HG03457 (cell line): ENCODE measurements at regions not wholly inside any gene's neighbourhood (a gene's known extent, or its start where the extent isn't known, plus 50 kb on each side); places are given as distances from the start of the nearest gene placed in this dataset.

Experiments used
- ATAC-seq: cut with Tn5 transposase; IDR thresholded peaks from one replicate; pipeline ENCODE4 v1.9.1; 2021; ENCODE audit warnings: moderate number of reproducible peaks; ENCODE audit not compliant: unreplicated experiment

- ATAC-seq = no peak
Measured at GRCh38 chr1:118364882-118365281, 179.9 kb upstream of the SPAG17 start.

- no peak for ATAC-seq
Measured at GRCh38 chr1:118363396-118363795, 178.4 kb upstream of the SPAG17 start.

GRCh38 chr1:118360817-118361216, 175.8 kb upstream of the SPAG17 start:
- ATAC-seq = no peak

GRCh38 chr1:118346936-118347335, 161.9 kb upstream of the SPAG17 start:
- no peak for ATAC-seq

- no peak for ATAC-seq
Measured at GRCh38 chr1:118340928-118341910, 156.2 kb upstream of the SPAG17 start.

GRCh38 chr1:118339400-118340124, 154.5 kb upstream of the SPAG17 start:
- ATAC-seq = no peak

GRCh38 chr1:118338936-118339335, 153.9 kb upstream of the SPAG17 start:
- ATAC-seq = no peak

- ATAC-seq = no peak
Measured at GRCh38 chr1:118337346-118337745, 152.3 kb upstream of the SPAG17 start.

GRCh38 chr1:118335331-118335732, 150.3 kb upstream of the SPAG17 start:
- peak; percentile 78 for ATAC-seq

- no peak for ATAC-seq
Measured at GRCh38 chr1:118334506-118334905, 149.5 kb upstream of the SPAG17 start.

- no peak for ATAC-seq
Measured at GRCh38 chr1:118333601-118334210, 148.7 kb upstream of the SPAG17 start.

GRCh38 chr1:118326960-118327629, 142.1 kb upstream of the SPAG17 start:
- no peak for ATAC-seq

- ATAC-seq = no peak
Measured at GRCh38 chr1:118325550-118326225, 140.7 kb upstream of the SPAG17 start.

- ATAC-seq = no peak
Measured at GRCh38 chr1:118323246-118323645, 138.2 kb upstream of the SPAG17 start.

- ATAC-seq = no peak
Measured at GRCh38 chr1:118322331-118322730, 137.3 kb upstream of the SPAG17 start.

GRCh38 chr1:118321840-118322239, 136.8 kb upstream of the SPAG17 start:
- ATAC-seq = no peak

- ATAC-seq = no peak
Measured at GRCh38 chr1:118317842-118318614, 133.0 kb upstream of the SPAG17 start.

GRCh38 chr1:118306851-118307250, 121.8 kb upstream of the SPAG17 start:
- ATAC-seq = no peak

- no peak for ATAC-seq
Measured at GRCh38 chr1:118304722-118305359, 119.8 kb upstream of the SPAG17 start.
